Mesothelial cell of epicardium (in vitro differentiated cells): ENCODE measurements at regions not wholly inside any gene's neighbourhood (a gene's known extent, or its start where the extent isn't known, plus 50 kb on each side); places are given as distances from the start of the nearest gene placed in this dataset.
A peak's percentile ranks its signal among the peaks of the same experiment; 100 is the strongest.

Experiments
- DNase-seq, 2 experiments: peaks; one replicate each; pipeline ENCODE4 v3.0.0; 2021; ENCODE audit warnings: low spot score in 2 of 2; ENCODE audit not compliant: unreplicated experiment in 2 of 2
- H3K27ac Mint-ChIP-seq: 2 replicates; pipeline ENCODE4 v1.8.0; 2021; ENCODE audit warnings: mixed read lengths
- H3K27me3 Mint-ChIP-seq: 2 replicates; pipeline ENCODE4 v1.8.0; 2021; ENCODE audit warnings: low read depth, mixed read lengths
- H3K36me3 Mint-ChIP-seq: 2 replicates; pipeline ENCODE4 v1.8.0; 2021; ENCODE audit warnings: mixed read lengths
- H3K4me1 Mint-ChIP-seq: 2 replicates; pipeline ENCODE4 v1.8.0; 2021; ENCODE audit warnings: mixed read lengths
- H3K4me3 Mint-ChIP-seq: 2 replicates; pipeline ENCODE4 v1.8.0; 2021; ENCODE audit warnings: mild to moderate bottlenecking, moderate library complexity, mixed read lengths
- H3K9me3 Mint-ChIP-seq: 2 replicates; pipeline ENCODE4 v1.8.0; 2021; ENCODE audit warnings: mixed read lengths
- TF ChIP-seq, protein P1 (sequence below): fragments of 200-600 bp; sonication (generic); IDR thresholded peaks from one replicate; pipeline ENCODE4 v1.5.0; 2021; ENCODE audit warnings: antibody characterized with exemption; ENCODE audit not compliant: unreplicated experiment

DNA sequence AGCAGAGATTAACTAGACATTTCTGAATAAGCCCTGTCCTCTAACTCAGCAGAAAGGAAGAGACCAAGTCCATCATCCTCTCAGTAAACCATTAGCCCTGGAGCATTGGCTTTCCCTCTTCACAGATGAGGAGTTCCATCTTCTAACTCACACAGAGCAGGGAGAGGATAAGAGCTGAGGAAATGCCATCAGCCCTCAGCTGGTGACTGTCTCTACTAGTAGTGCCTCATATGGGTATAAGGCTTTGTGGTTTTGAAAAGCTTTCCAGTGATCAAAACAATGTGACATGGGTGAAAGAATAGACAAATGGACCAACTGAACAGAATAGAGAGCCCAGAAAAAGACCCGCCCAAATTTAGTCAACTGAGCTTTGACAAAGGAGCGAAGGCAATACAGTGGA, 197.2 kb upstream of the NUDT4 start:
- TF ChIP-seq, protein P1, sequence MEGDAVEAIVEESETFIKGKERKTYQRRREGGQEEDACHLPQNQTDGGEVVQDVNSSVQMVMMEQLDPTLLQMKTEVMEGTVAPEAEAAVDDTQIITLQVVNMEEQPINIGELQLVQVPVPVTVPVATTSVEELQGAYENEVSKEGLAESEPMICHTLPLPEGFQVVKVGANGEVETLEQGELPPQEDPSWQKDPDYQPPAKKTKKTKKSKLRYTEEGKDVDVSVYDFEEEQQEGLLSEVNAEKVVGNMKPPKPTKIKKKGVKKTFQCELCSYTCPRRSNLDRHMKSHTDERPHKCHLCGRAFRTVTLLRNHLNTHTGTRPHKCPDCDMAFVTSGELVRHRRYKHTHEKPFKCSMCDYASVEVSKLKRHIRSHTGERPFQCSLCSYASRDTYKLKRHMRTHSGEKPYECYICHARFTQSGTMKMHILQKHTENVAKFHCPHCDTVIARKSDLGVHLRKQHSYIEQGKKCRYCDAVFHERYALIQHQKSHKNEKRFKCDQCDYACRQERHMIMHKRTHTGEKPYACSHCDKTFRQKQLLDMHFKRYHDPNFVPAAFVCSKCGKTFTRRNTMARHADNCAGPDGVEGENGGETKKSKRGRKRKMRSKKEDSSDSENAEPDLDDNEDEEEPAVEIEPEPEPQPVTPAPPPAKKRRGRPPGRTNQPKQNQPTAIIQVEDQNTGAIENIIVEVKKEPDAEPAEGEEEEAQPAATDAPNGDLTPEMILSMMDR: no peak
- H3K4me1 Mint-ChIP-seq: peaks cover 35% of the 10 kb centered on the region
- no peaks in the 10 kb centered on the region for H3K27me3 Mint-ChIP-seq
- peaks cover 2% of the 10 kb centered on the region for H3K36me3 Mint-ChIP-seq
- H3K4me3 Mint-ChIP-seq: no peak overlapping the region
- no peak overlapping the region for H3K27ac Mint-ChIP-seq
- DNase-seq: no peak
- peaks cover 8% of the 10 kb centered on the region for H3K9me3 Mint-ChIP-seq

DNA sequence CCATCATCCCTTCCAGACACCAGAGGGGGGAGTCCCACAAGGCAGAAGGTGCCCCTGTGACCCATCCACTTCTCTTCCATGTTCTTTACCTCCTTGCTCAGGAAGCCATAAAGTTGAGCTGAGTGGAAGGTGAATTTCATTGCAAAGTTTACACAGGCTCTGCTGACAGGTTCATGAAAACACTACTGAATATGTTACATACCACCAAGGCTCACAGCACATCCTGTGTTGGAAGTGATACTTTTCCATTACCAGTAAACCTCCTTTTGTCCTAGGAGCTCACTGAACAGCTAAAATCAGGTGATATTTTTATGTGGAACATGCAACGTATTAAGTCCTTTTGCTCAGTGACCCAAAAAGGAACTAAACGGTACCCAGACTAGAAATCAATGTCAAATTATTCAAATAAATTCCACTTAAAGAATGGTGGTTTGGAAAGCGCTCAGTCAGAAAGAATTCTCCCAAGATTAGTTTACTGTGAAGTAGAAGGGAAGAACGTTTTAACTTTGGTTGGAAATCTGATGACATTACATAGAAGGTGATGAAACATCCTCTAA, 196.2 kb upstream of the NUDT4 start:
- Mint-ChIP-seq H3K4me3 (no peak overlapping the region), H3K4me1 (peaks cover 27% of the 10 kb centered on the region), H3K27me3 (no peaks in the 10 kb centered on the region), H3K27ac (peak overlapping the region; percentile 55), H3K36me3 (peaks cover 2% of the 10 kb centered on the region), H3K9me3 (peaks cover 8% of the 10 kb centered on the region)
- no peak for DNase-seq
- TF ChIP-seq, protein P1: no peak

DNA sequence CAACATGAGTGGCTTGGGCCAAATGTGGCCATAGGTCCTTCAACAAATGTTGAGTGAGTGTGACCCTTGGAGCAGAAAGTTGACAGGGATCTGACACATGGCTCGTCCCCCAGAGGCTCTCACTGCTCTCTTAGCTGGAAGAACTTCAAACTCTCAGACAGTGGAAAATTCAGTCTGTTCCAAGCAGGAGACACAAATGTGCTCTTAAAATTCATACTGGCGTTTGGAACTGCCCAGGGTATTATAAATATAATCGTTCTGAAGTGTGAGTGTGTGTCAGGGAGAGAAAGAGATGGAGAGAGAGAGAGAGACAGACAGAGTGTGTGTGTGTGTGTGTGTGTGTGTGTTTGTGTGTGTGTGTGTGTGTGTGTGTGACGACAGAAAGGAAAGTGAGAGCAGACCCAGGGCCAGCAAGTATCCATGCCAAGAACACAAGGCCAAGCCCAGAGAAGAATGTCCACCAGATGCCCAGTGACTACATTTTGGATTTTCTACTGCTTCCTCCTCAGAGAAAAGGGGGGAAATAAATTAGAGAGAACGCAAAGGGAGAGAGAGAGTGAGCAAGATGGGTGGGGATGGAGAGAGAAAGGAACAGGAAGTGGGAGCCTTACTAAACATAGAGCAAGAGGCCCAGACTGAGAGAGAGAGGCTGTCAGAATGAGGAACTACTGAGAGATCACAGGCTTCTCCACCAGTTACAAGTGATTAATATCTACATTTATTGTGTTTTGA, 193.6 kb upstream of the NUDT4 start:
- Mint-ChIP-seq H3K27me3 (no peaks in the 10 kb centered on the region), H3K4me3 (no peak overlapping the region), H3K4me1 (peaks cover 15% of the 10 kb centered on the region), H3K36me3 (no peaks in the 10 kb centered on the region), H3K9me3 (no peaks in the 10 kb centered on the region), H3K27ac (peak overlapping the region; percentile 68)
- no peak for DNase-seq
- TF ChIP-seq, protein P1: no peak

DNA sequence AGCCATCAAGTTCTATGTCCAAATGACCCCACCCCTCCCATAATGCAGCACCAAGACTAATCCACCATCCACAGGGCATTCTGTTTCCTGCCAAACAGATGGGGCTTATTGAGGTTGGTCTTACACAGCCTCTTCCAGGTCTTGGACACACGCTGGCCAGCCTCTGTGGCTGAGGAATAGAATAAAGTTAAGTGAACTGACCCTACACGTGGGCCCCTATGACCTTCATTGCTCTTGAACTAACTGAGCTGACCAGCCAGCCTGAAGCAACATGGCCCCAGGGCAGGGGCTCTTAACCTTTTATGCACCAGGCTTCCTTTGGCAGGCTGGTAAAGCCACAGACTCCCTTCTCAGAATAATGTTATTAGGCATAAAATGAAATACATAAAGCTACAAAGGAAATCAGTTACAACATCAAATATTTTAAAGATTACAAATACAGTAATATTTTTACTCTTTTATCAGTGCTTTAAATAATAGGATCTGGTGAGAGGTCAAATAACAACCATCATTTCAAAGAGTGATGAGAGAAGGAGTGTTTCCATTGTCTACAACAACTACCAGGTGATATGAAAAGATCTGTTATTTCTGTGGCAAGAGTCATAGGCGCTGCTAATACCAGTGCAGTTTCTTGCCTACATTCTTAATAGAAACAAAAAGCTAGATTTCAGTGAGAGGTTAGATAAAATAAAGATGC, 192.9 kb upstream of the NUDT4 start:
- H3K4me1 Mint-ChIP-seq: peaks cover 15% of the 10 kb centered on the region
- no peak for DNase-seq
- TF ChIP-seq, protein P1: no peak
- no peak overlapping the region for H3K4me3 Mint-ChIP-seq
- no peaks in the 10 kb centered on the region for H3K27me3 Mint-ChIP-seq
- no peaks in the 10 kb centered on the region for H3K9me3 Mint-ChIP-seq
- no peaks in the 10 kb centered on the region for H3K36me3 Mint-ChIP-seq
- peak overlapping the region; percentile 68 for H3K27ac Mint-ChIP-seq

DNA sequence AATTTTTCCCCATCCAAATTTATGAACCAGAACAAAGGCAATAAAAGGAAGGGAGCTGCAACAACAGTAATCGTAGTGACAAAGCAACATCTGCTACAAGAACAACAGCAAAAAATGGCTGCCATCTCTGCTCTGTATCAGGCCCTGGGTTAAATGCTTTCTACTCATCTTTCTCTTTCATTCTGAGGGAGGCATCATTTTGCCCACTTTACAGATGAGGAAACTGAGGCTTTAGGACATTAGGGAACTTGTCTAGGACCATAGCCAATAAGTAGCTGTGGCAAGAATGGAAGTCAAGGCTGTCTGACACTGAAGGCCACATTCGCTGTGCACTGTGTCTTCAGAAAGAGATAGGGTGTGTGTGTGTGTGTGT, 192.4 kb upstream of the NUDT4 start:
- TF ChIP-seq, protein P1: no peak
- H3K36me3 Mint-ChIP-seq: no peaks in the 10 kb centered on the region
- no peak overlapping the region for H3K27ac Mint-ChIP-seq
- peaks cover 15% of the 10 kb centered on the region for H3K4me1 Mint-ChIP-seq
- no peaks in the 10 kb centered on the region for H3K27me3 Mint-ChIP-seq
- no peak overlapping the region for H3K4me3 Mint-ChIP-seq
- no peaks in the 10 kb centered on the region for H3K9me3 Mint-ChIP-seq
- no peak for DNase-seq
